Heart left ventricle (tissue), 13 donors: ENCODE measurements at regions not wholly inside any gene's neighbourhood (a gene's known extent, or its start where the extent isn't known, plus 50 kb on each side); places are given as distances from the start of the nearest gene placed in this dataset.

Experiments
- CTCF ChIP-seq, 12 donors: fragments of 200-600 bp; sonication (generic) in 4 of 12; IDR thresholded peaks; one replicate each; pipeline versions ENCODE4 v1.5.0 to v1.8.0; 2018 to 2022; ENCODE audit warnings: antibody characterized with exemption in 12 of 12, mild to moderate bottlenecking in 5 of 12
- POLR2A ChIP-seq, 2 donors: fragments of 450-650 bp; IDR thresholded peaks; one replicate each; pipeline ENCODE4 v1.6.1; 2017; ENCODE audit warnings: antibody characterized with exemption in 2 of 2, mild to moderate bottlenecking in 2 of 2, moderate library complexity in 2 of 2
- donor health status: ischemic (EF 13 %, LVEDD 7.1; RV severe dilation, severe dysfunction).
- donor health status: DM: no; HTN: yes; CAD: no.
- donor health status: DM: no; HTN: no; CAD: no.
- donor health status: ischemic (EF 25% LVEDD 6.9; RV normal size, moderate dysfunction).
- donor health status: ischemic (EF 25% LVEDD 5.7; RV mildly dilated, moderate dysfunction).
- donor health status: ischemic (EF 35%, LVEDD 5.7; RV mildly dilated, moderate dysfunction).
- donor health status: nonischemic (EF 11% LVEDD 7.7; RV severe dilation, severe dysfunction).
- donor health status: DM: yes; HTN: yes; CAD: no.
- donor health status: PGD.
- donor health status: ischemic (EF 29% LVEDD 5.4; RV normal size, mild dysfunction).
- donor health status: nonischemic (EF 23%, LVEDD 6.1; RV moderate dilation, normal function).

GRCh38 chr11:95389427-95389826, 158.4 kb upstream of the SESN3 start:
- TF ChIP-seq CTCF (IDR thresholded peaks at IDR 0.05) (no peak), POLR2A (IDR thresholded peaks at IDR 0.05) (no peak)
